Transverse colon (tissue), 4 donors: ENCODE measurements at regions not wholly inside any gene's neighbourhood (a gene's known extent, or its start where the extent isn't known, plus 50 kb on each side); places are given as distances from the start of the nearest gene placed in this dataset.

Experiments
- DNase-seq: peaks from one replicate; pipeline ENCODE4 v3.0.0-alpha.2; 2019
- H3K27ac ChIP-seq, 4 donors: fragments of 200-600 bp; sonication (generic); 2 replicates each; pipeline ENCODE4 v1.5.1; 2016 to 2018; ENCODE audit warnings: inconsistent platforms in 4 of 4
- H3K27me3 ChIP-seq: fragments of 200-600 bp; sonication (generic); 2 replicates; pipeline ENCODE4 v1.5.1; 2017; ENCODE audit warnings: inconsistent platforms
- H3K36me3 ChIP-seq, 4 donors: fragments of 200-600 bp; sonication (generic); 2 replicates each; pipeline ENCODE4 v1.5.1; 2017 to 2019; ENCODE audit warnings: inconsistent platforms in 4 of 4
- H3K4me1 ChIP-seq, 4 donors: fragments of 200-600 bp; sonication (generic); 2 replicates each; pipeline ENCODE4 v1.5.1; 2017 to 2020; ENCODE audit warnings: inconsistent platforms in 4 of 4
- H3K4me3 ChIP-seq, 4 donors: fragments of 200-600 bp; sonication (generic); 1 replicate in 1 of 4; 2 replicates in 3 of 4; pipeline versions ENCODE4 v1.5.1 to v1.6.1; 2017 to 2019; ENCODE audit warnings: inconsistent platforms in 4 of 4
- H3K9me3 ChIP-seq, 2 donors: fragments of 200-600 bp; sonication (generic); 2 replicates each; pipeline ENCODE4 v1.5.1; 2017 to 2019; ENCODE audit warnings: inconsistent platforms in 2 of 2
- EP300 ChIP-seq: sonication (generic); formaldehyde crosslinking; IDR thresholded peaks from one replicate; pipeline ENCODE4 v1.6.1; 2017; ENCODE audit warnings: antibody characterized with exemption, low read depth
- POLR2A ChIP-seq: fragments of 450-650 bp; IDR thresholded peaks from one replicate; pipeline ENCODE4 v1.6.1; 2016; ENCODE audit warnings: antibody characterized with exemption, mild to moderate bottlenecking, moderate library complexity
- POLR2AphosphoS5 ChIP-seq, 3 donors: sonication (generic); formaldehyde crosslinking; IDR thresholded peaks; one replicate each; pipeline ENCODE4 v1.6.1; 2016; ENCODE audit warnings: antibody characterized with exemption in 3 of 3
- WGBS, 2 donors: methylation state at CpG; one replicate each; pipeline ENCODE4 v1.1.5; 2018; ENCODE audit warnings: low coverage in 1 of 2; 5-methylcytosine and 5-hydroxymethylcytosine counted together
- in situ Hi-C, 4 donors: fragments of 200-750 bp; cut with MboI; loops; one replicate each; pipeline versions ENCODE4 v1.15.0 to v1.15.1; 2017; ENCODE audit warnings: low sequenced_read_pairs in 3 of 4, low pct_ligation_motif_present in 1 of 4, low pct_unique_long_range_greater_than_20kb in 1 of 4
- intact Hi-C: fragments of 100-400 bp; cut with DNase I; formaldehyde crosslinking; loops from one replicate; pipeline ENCODE4 v1.15.1; 2023; ENCODE audit warnings: low total_unique reads
- TF ChIP-seq, protein P1 (sequence below), 5 experiments: fragments of 200-600 bp in 3 of 5; fragments of 450-650 bp in 2 of 5; sonication (generic) in 3 of 5; IDR thresholded peaks; 1 replicate in 2 of 5; 2 replicates in 3 of 5; pipeline ENCODE4 v1.5.1; 2016 to 2017; ENCODE audit warnings: antibody characterized with exemption in 5 of 5, inconsistent platforms in 3 of 5, mild to moderate bottlenecking in 2 of 5, moderate library complexity in 1 of 5

DNA sequence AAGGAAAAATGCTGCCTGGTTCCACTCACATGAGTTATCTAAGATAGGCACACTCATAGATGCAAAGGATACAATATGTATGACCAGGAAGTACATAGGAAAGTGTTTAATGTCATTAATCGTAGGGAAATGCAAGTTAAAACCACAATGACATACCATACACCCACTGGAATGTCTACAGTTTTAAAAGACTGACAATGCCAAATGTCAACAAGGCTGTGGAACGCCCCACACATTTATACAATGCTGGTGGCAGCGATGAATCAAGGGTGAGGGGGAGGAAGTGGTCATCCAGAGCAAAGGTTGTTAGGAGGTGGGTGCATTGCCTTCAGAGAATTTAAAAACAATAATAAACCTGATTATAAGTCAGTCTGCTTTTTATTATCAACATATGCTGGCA is 437.8 kb downstream of the ARHGEF28 start:
- Histone ChIP-seq H3K27me3 (no peaks in the 10 kb centered on the region), H3K4me3 (no peak overlapping the region), H3K27ac (no peak overlapping the region), H3K4me1 (peaks cover 0 to 10% (median 0%) of the 10 kb centered on the region in 4 donors), H3K9me3 (no peaks in the 10 kb centered on the region), H3K36me3 (no peaks in the 10 kb centered on the region)
- in situ Hi-C loops, result loop anchor here in 1 of 4 donors (25.0 kb wide), 1 partner anchor 573 kb away; the partner anchor contains the start of gene ENC1
- WGBS, 2 donors, result 37 to 63% methylated on average over 3 of the region's 3 CpGs
- no peak for DNase-seq
- intact Hi-C loops, result no loop called here
- TF ChIP-seq POLR2AphosphoS5 (IDR thresholded peaks at IDR 0.05) (no peak), POLR2A (no peak), EP300 (no peak)
- TF ChIP-seq, protein P1, sequence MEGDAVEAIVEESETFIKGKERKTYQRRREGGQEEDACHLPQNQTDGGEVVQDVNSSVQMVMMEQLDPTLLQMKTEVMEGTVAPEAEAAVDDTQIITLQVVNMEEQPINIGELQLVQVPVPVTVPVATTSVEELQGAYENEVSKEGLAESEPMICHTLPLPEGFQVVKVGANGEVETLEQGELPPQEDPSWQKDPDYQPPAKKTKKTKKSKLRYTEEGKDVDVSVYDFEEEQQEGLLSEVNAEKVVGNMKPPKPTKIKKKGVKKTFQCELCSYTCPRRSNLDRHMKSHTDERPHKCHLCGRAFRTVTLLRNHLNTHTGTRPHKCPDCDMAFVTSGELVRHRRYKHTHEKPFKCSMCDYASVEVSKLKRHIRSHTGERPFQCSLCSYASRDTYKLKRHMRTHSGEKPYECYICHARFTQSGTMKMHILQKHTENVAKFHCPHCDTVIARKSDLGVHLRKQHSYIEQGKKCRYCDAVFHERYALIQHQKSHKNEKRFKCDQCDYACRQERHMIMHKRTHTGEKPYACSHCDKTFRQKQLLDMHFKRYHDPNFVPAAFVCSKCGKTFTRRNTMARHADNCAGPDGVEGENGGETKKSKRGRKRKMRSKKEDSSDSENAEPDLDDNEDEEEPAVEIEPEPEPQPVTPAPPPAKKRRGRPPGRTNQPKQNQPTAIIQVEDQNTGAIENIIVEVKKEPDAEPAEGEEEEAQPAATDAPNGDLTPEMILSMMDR (IDR thresholded peaks at IDR 0.05), result no peak

DNA sequence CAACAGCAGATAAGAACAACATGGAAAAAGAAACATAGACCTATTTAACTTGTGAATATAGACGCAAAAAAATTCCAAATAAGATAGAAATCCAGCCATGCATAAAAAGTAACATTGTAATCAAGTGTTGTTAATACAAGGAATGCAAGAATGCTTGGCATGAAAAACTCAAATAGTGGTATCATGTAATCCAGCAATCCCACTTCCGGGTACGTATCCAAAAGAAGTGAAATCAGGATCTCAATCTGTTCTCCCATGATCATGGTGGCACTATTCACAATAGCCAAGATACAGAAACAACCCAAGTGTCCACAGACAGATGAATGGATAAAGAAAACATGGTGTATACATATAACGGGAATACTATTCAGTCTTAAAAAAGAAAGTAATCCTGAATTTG is 437.4 kb downstream of the ARHGEF28 start:
- Histone ChIP-seq H3K27me3 (no peaks in the 10 kb centered on the region), H3K4me1 (peaks cover 0 to 10% (median 0%) of the 10 kb centered on the region in 4 donors), H3K9me3 (no peaks in the 10 kb centered on the region), H3K27ac (no peak overlapping the region), H3K4me3 (no peak overlapping the region), H3K36me3 (no peaks in the 10 kb centered on the region)
- 76 to 93% methylated on average over 4 of the region's 4 CpGs for WGBS, 2 donors
- intact Hi-C loops (no loop called here), in situ Hi-C loops (loop anchor here in 1 of 4 donors (25.0 kb wide), 1 partner anchor 574 kb away; the partner anchor contains the start of gene ENC1)
- TF ChIP-seq, protein P1 (IDR thresholded peaks at IDR 0.05), result no peak
- TF ChIP-seq EP300, result no peak
- no peak for TF ChIP-seq POLR2A
- no peak for TF ChIP-seq POLR2AphosphoS5 (IDR thresholded peaks at IDR 0.05)
- no peak for DNase-seq

DNA sequence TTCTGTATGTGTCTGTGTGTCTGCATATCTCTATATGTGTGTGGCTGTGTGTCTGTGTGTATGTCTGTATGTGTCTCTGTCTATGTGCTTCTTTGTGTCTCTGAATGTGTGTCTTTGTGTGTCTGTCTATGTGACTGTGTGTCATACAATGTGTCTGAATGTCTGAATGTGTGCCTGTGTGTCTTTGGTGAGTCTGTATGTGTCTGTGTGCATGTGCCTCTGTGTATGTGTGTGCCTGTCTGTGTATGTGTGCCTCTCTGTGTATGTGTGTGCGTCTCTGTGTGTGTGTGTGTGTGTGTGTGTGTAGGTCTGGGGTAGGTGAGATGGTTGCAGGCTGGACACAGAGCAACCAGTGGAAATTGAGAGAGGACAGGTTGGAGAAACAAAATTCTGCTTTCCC is 435.3 kb downstream of the ARHGEF28 start:
- no peaks in the 10 kb centered on the region for H3K4me1 ChIP-seq
- H3K4me3 ChIP-seq, result no peak overlapping the region
- no peaks in the 10 kb centered on the region for H3K9me3 ChIP-seq
- no peak for DNase-seq
- intact Hi-C loops, result no loop called here
- H3K27me3 ChIP-seq, result no peaks in the 10 kb centered on the region
- 79% methylated on average over 1 of the region's 1 CpG; no CpG with 5 or more reads in 1 of the 2 donors for WGBS, 2 donors
- in situ Hi-C loops, result loop anchor here in 1 of 4 donors (25.0 kb wide), 1 partner anchor 576 kb away; the partner anchor contains the start of gene ENC1
- H3K27ac ChIP-seq, result no peak overlapping the region
- H3K36me3 ChIP-seq, result no peaks in the 10 kb centered on the region
- TF ChIP-seq POLR2A (no peak), POLR2AphosphoS5 (IDR thresholded peaks at IDR 0.05) (no peak), EP300 (no peak)
- TF ChIP-seq, protein P1 (IDR thresholded peaks at IDR 0.05), result no peak

DNA sequence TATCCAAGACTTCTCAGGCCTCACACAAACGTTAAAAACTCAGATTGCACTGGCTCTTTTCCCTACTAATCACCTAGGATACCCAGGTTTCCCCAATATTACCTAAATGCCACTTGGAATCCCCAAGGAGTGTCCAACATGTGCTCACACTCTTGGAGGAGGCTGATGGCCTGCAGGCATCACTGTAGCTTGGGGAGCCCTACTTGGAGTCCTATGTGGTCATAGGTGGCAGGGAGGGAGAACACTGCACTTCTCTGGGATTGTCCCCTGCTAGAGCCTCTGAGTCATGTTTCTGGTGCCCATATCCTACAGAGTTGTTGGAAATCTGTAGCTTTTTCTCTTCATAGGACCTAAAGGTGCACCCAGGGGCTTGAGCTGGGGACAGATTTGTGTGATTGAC is 433.7 kb downstream of the ARHGEF28 start:
- Histone ChIP-seq H3K4me1 (no peaks in the 10 kb centered on the region), H3K9me3 (no peaks in the 10 kb centered on the region), H3K27me3 (no peaks in the 10 kb centered on the region), H3K4me3 (no peak overlapping the region), H3K27ac (no peak overlapping the region), H3K36me3 (no peaks in the 10 kb centered on the region)
- in situ Hi-C loops (loop anchor here in 1 of 4 donors (25.0 kb wide), 1 partner anchor 578 kb away; the partner anchor contains the start of gene ENC1), intact Hi-C loops (no loop called here)
- no peak for DNase-seq
- no peak for TF ChIP-seq POLR2AphosphoS5 (IDR thresholded peaks at IDR 0.05)
- TF ChIP-seq, protein P1 (IDR thresholded peaks at IDR 0.05), result no peak
- TF ChIP-seq EP300, result no peak
- no peak for TF ChIP-seq POLR2A
- WGBS, 2 donors, result 33 to 61% methylated on average over 1 of the region's 1 CpG
